H1 (cell line): ENCODE measurements at regions not wholly inside any gene's neighbourhood (a gene's known extent, or its start where the extent isn't known, plus 50 kb on each side); places are given as distances from the start of the nearest gene placed in this dataset.

ENCODE experiments used
- CTCF ChIA-PET: fragments of 300-600 bp; sonication (Branson Sonifier 250); formaldehyde crosslinking; loops from one replicate; lab custom pipeline; 2021; ENCODE audit not compliant: partially characterized antibody; lab: Charles Lee
- POLR2A ChIA-PET: fragments of 300-600 bp; sonication (Branson Sonifier 250); formaldehyde crosslinking; loops from one replicate; lab custom pipeline; 2021; ENCODE audit warnings: inconsistent platforms; ENCODE audit not compliant: partially characterized antibody; lab: Charles Lee
- DNase-seq, 2 experiments: peaks; one replicate each; pipeline versions ENCODE4 v3.0.0 to v3.0.0-alpha.2; 2010 to 2022; ENCODE audit warnings: low spot score in 2 of 2, low read depth in 1 of 2, mixed read lengths in 1 of 2
- FAIRE-seq: peaks from 2 replicates; lab custom pipeline; 2011; peaks lifted over from hg19 to GRCh38; lab: Jason Lieb, UNC
- H2AFZ ChIP-seq: 2 replicates; pipeline ENCODE4 v1.8.1; 2012; ENCODE audit warnings: low read length, inconsistent platforms
- H2AK5ac ChIP-seq: 2 replicates; pipeline ENCODE4 v1.6.1; 2013; ENCODE audit warnings: low read depth, low read length
- H2BK120ac ChIP-seq: replicated peaks from 2 replicates; pipeline ENCODE3; 2013; ENCODE audit warnings: low read depth, low read length, inconsistent platforms
- H2BK12ac ChIP-seq: 2 replicates; pipeline ENCODE4 v1.6.1; 2013; ENCODE audit warnings: low read depth, low read length
- H2BK15ac ChIP-seq: 2 replicates; pipeline ENCODE4 v1.6.1; 2013; ENCODE audit warnings: low read length
- H2BK20ac ChIP-seq: 2 replicates; pipeline ENCODE4 v1.6.1; 2013; ENCODE audit warnings: low read length
- H2BK5ac ChIP-seq: 2 replicates; pipeline ENCODE4 v1.6.1; 2013; ENCODE audit warnings: low read depth, low read length
- H3K14ac ChIP-seq: 2 replicates; pipeline ENCODE4 v1.6.1; 2013; ENCODE audit warnings: inconsistent platforms; ENCODE audit not compliant: insufficient read length
- H3K18ac ChIP-seq: 2 replicates; pipeline ENCODE4 v1.6.1; 2013; ENCODE audit warnings: low read length; ENCODE audit errors: extremely low read depth
- H3K23ac ChIP-seq: 2 replicates; pipeline ENCODE4 v1.6.1; 2013; ENCODE audit warnings: inconsistent platforms; ENCODE audit not compliant: insufficient read length
- H3K23me2 ChIP-seq: 2 replicates; pipeline ENCODE4 v1.6.1; 2013; ENCODE audit warnings: low read depth, low read length
- H3K27ac ChIP-seq: 2 replicates; pipeline ENCODE4 v1.6.1; 2011; ENCODE audit warnings: low read depth, low read length, inconsistent platforms
- H3K27me3 ChIP-seq, 4 experiments: replicated peaks in 1 of 4; 1 replicate in 1 of 4; 2 replicates in 3 of 4; pipeline versions ENCODE4 v1.6.1 to v1.8.1; 2011 to 2013; ENCODE audit warnings: low read length in 3 of 4, mild to moderate bottlenecking in 3 of 4, inconsistent platforms in 2 of 4, mixed read lengths in 2 of 4, moderate library complexity in 1 of 4; ENCODE audit not compliant: control insufficient read depth in 3 of 4, insufficient read depth in 3 of 4; ENCODE audit errors: extremely low read depth in 1 of 4
- H3K36me3 ChIP-seq, 4 experiments: 2 replicates each; pipeline versions ENCODE4 v1.6.1 to v1.8.1; 2011 to 2013; ENCODE audit warnings: mild to moderate bottlenecking in 4 of 4, low read length in 3 of 4, moderate library complexity in 2 of 4, control low read depth in 1 of 4, inconsistent platforms in 1 of 4; ENCODE audit not compliant: insufficient read depth in 4 of 4, control insufficient read depth in 2 of 4
- H3K4ac ChIP-seq: replicated peaks from 2 replicates; pipeline ENCODE3; 2013; ENCODE audit warnings: low read length, low read depth, mixed read lengths, inconsistent platforms; ENCODE audit not compliant: insufficient read length
- H3K4me1 ChIP-seq, 4 experiments: replicated peaks in 1 of 4; 1 replicate in 1 of 4; 2 replicates in 3 of 4; pipeline versions ENCODE4 v1.6.1 to v1.8.1; 2011 to 2013; ENCODE audit warnings: low read length in 3 of 4, inconsistent platforms in 2 of 4, mixed read lengths in 1 of 4; ENCODE audit not compliant: insufficient read depth in 4 of 4, control insufficient read depth in 3 of 4
- H3K4me2 ChIP-seq, 2 experiments: 2 replicates each; pipeline versions ENCODE4 v1.6.1 to v1.8.1; 2011 to 2013; ENCODE audit warnings: low read depth in 2 of 2, low read length in 2 of 2, control low read depth in 1 of 2, inconsistent platforms in 1 of 2, mild to moderate bottlenecking in 1 of 2; ENCODE audit not compliant: insufficient read depth in 1 of 2
- H3K4me3 ChIP-seq, 4 experiments: fragments of 200-600, 300-600 bp in 1 of 4; sonication (generic), shearing (Covaris generic), sonication (Bioruptor Twin) in 1 of 4; 2 replicates each; pipeline versions ENCODE4 v1.5.1 to v1.8.1; 2011 to 2016; ENCODE audit warnings: low read length in 4 of 4, low read depth in 3 of 4, control low read depth in 2 of 4, inconsistent platforms in 2 of 4, mild to moderate bottlenecking in 2 of 4, mixed read lengths in 1 of 4, moderate library complexity in 1 of 4; ENCODE audit not compliant: insufficient read depth in 2 of 4; ENCODE audit errors: extremely low read depth in 1 of 4
- H3K56ac ChIP-seq: replicated peaks from 2 replicates; pipeline ENCODE3; 2013; ENCODE audit warnings: low read depth, mild to moderate bottlenecking, mixed read lengths, low read length, inconsistent platforms; ENCODE audit not compliant: insufficient read length
- H3K79me1 ChIP-seq: 2 replicates; pipeline ENCODE4 v1.6.1; 2013; ENCODE audit warnings: low read depth, low read length, control low read depth
- H3K79me2 ChIP-seq, 2 experiments: 2 replicates each; pipeline versions ENCODE4 v1.6.1 to v1.8.1; 2012 to 2013; ENCODE audit warnings: low read length in 2 of 2, mild to moderate bottlenecking in 2 of 2, inconsistent platforms in 1 of 2; ENCODE audit not compliant: insufficient read depth in 2 of 2, control insufficient read depth in 1 of 2
- H3K9ac ChIP-seq, 4 experiments: replicated peaks in 1 of 4; 1 replicate in 1 of 4; 2 replicates in 3 of 4; pipeline versions ENCODE4 v1.6.1 to v1.8.1; 2011 to 2013; ENCODE audit warnings: low read depth in 3 of 4, low read length in 3 of 4, control low read depth in 2 of 4, mild to moderate bottlenecking in 2 of 4, moderate library complexity in 2 of 4, inconsistent platforms in 1 of 4; ENCODE audit errors: extremely low read depth in 1 of 4
- H3K9me3 ChIP-seq, 2 experiments: 2 replicates each; pipeline versions ENCODE4 v1.6.1 to v1.8.1; 2012 to 2013; ENCODE audit warnings: mild to moderate bottlenecking in 2 of 2, moderate library complexity in 2 of 2, control low read depth in 1 of 2, inconsistent platforms in 1 of 2, low read depth in 1 of 2, low read length in 1 of 2, mixed read lengths in 1 of 2; ENCODE audit not compliant: insufficient read depth in 2 of 2
- H4K20me1 ChIP-seq, 2 experiments: replicated peaks in 1 of 2; 2 replicates each; pipeline versions ENCODE3 to v1.8.1; 2011 to 2013; ENCODE audit warnings: inconsistent platforms in 2 of 2, low read length in 2 of 2, mild to moderate bottlenecking in 1 of 2; ENCODE audit not compliant: insufficient read depth in 2 of 2, control insufficient read depth in 1 of 2
- H4K5ac ChIP-seq: 2 replicates; pipeline ENCODE4 v1.6.1; 2013; ENCODE audit warnings: low read length, low read depth, mixed read lengths, inconsistent platforms; ENCODE audit not compliant: insufficient read length
- H4K8ac ChIP-seq: 2 replicates; pipeline ENCODE4 v1.8.0; 2013; ENCODE audit warnings: mild to moderate bottlenecking, moderate library complexity, low read length, inconsistent platforms; ENCODE audit not compliant: insufficient read depth; ENCODE audit errors: extremely low read depth
- H4K91ac ChIP-seq: replicated peaks from 2 replicates; pipeline ENCODE3; 2013; ENCODE audit warnings: low read length, mixed read lengths, inconsistent platforms; ENCODE audit not compliant: insufficient read length
- BCL11A ChIP-seq, 2 experiments: IDR thresholded peaks; one replicate each; pipeline ENCODE4 v1.6.1; 2011; ENCODE audit warnings: low read depth in 2 of 2, low read length in 2 of 2, mild to moderate bottlenecking in 2 of 2
- CBX8 ChIP-seq: fragments of 300-800, 300-1000 bp; sonication (generic); IDR thresholded peaks from 2 replicates; pipeline ENCODE4 v1.7.1; 2016; ENCODE audit warnings: low read depth, low read length, borderline replicate concordance
- CREB1 ChIP-seq: IDR thresholded peaks from 2 replicates; pipeline ENCODE4 v1.6.1; 2012; ENCODE audit warnings: inconsistent platforms
- GABPA ChIP-seq: IDR thresholded peaks from 2 replicates; pipeline ENCODE4 v1.6.1; 2011; ENCODE audit warnings: mild to moderate bottlenecking, low read length, moderate library complexity, borderline replicate concordance; ENCODE audit not compliant: insufficient read depth
- KDM1A ChIP-seq: fragments of 200-600, 300-600 bp; sonication (generic); IDR thresholded peaks from 2 replicates; pipeline ENCODE4 v1.7.1; 2016; ENCODE audit warnings: mild to moderate bottlenecking, low read length, borderline replicate concordance
- MAFK ChIP-seq: IDR thresholded peaks from 2 replicates; pipeline ENCODE4 v1.6.1; 2012; ENCODE audit warnings: low read depth, mild to moderate bottlenecking, improper control_type of control experiment, low read length
- PHF8 ChIP-seq: fragments of 200-600 bp; sonication (generic); conservative IDR thresholded peaks from 2 replicates; pipeline ENCODE4 v1.7.1; 2012; ENCODE audit warnings: low read depth, mild to moderate bottlenecking, inconsistent platforms, low read length, moderate library complexity
- POU5F1 ChIP-seq: IDR thresholded peaks from 2 replicates; pipeline ENCODE4 v1.6.1; 2011; ENCODE audit warnings: low read depth, mild to moderate bottlenecking, low read length, moderate library complexity
- RBBP5 ChIP-seq: IDR thresholded peaks from 2 replicates; pipeline ENCODE4 v1.7.1; 2012; ENCODE audit warnings: low read depth, mild to moderate bottlenecking, inconsistent platforms, low read length, moderate library complexity, borderline replicate concordance
- RFX5 ChIP-seq: IDR thresholded peaks from 2 replicates; pipeline ENCODE4 v1.6.1; 2011; ENCODE audit warnings: low read depth, low read length, improper control_type of control experiment, borderline replicate concordance
- SIX5 ChIP-seq: IDR thresholded peaks from 2 replicates; pipeline ENCODE4 v1.6.1; 2011; ENCODE audit warnings: mild to moderate bottlenecking, low read depth, low read length
- SP1 ChIP-seq: IDR thresholded peaks from 2 replicates; pipeline ENCODE4 v1.6.1; 2011; ENCODE audit warnings: low read depth, low read length
- YY1 ChIP-seq: IDR thresholded peaks from 2 replicates; pipeline ENCODE4 v1.6.1; 2011; ENCODE audit warnings: low read depth, mild to moderate bottlenecking, low read length
- WGBS, 2 experiments: shearing (Covaris generic) in 1 of 2; methylation state at CpG; one replicate each; pipeline versions ENCODE4 v1.1.6 to v1.1.7; 2013 to 2015; ENCODE audit warnings: low lambda C conversion rate in 2 of 2, mixed read lengths in 2 of 2, inconsistent platforms in 1 of 2, low coverage in 1 of 2, missing lambda C conversion rate in 1 of 2; ENCODE audit not compliant: insufficient replicate concordance in 2 of 2, insufficient coverage in 1 of 2, insufficient read length in 1 of 2; ENCODE audit errors: extremely low coverage in 1 of 2, missing lambda C conversion rate in 1 of 2; 5-methylcytosine and 5-hydroxymethylcytosine counted together

DNA sequence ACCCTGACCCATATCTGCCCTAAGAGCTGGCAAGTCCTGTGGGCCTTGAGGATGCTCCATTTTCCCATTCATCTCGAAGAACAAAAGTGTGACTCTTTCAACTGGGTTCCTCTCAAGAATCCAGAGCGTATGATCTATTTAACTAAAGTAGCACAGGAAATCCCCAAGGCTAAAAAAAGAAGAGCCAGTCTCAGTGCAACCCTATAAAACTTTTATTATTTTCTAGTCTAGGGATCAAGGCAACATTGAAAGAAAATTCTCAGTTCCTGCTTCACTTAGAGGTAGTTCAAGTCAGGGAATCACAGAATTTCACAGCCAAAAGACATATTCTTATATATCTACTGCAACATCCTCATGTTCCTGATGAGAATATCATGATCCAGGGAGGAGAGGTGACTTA, 51.6 kb upstream of the GRM7 start:
- no peak overlapping the region for H3K9ac ChIP-seq
- no peak overlapping the region for H3K14ac ChIP-seq
- no peaks in the 10 kb centered on the region for H3K79me1 ChIP-seq
- H3K79me2 ChIP-seq, result no peaks in the 10 kb centered on the region
- 84% methylated on average over 2 of the region's 2 CpGs; no CpG with 5 or more reads in 1 of the 2 experiments for WGBS, 2 experiments
- no peak overlapping the region for H3K56ac ChIP-seq
- H3K4me3 ChIP-seq, result no peak overlapping the region
- no peak overlapping the region for H2BK20ac ChIP-seq
- H3K4me1 ChIP-seq, result no peaks in the 10 kb centered on the region
- H3K9me3 ChIP-seq, result no peaks in the 10 kb centered on the region
- TF ChIP-seq RBBP5 (no peak), POU5F1 (no peak), GABPA (no peak), CREB1 (no peak), PHF8 (no peak), KDM1A (no peak), MAFK (no peak), SP1 (no peak), YY1 (no peak), SIX5 (no peak), RFX5 (no peak), CBX8 (no peak), BCL11A (IDR thresholded peaks at IDR 0.05; ENCODE audit: low read depth in 2 of 2, low read length in 2 of 2) (no peak)
- H4K91ac ChIP-seq, result no peak overlapping the region
- DNase-seq, result no peak
- no peak overlapping the region for H2AK5ac ChIP-seq
- POLR2A ChIA-PET, result no interaction called here
- H2BK120ac ChIP-seq, result no peak overlapping the region
- no peak overlapping the region for H3K4ac ChIP-seq
- H2BK12ac ChIP-seq, result no peak overlapping the region
- no peak overlapping the region for H3K4me2 ChIP-seq
- H4K20me1 ChIP-seq, result no peaks in the 10 kb centered on the region
- no peak overlapping the region for H2BK15ac ChIP-seq
- H4K8ac ChIP-seq, result no peak overlapping the region
- no peak overlapping the region for H3K27ac ChIP-seq
- no peak overlapping the region for H4K5ac ChIP-seq
- H3K18ac ChIP-seq, result no peak overlapping the region
- no peak for FAIRE-seq
- CTCF ChIA-PET, result no interaction called here
- H3K23me2 ChIP-seq, result no peaks in the 10 kb centered on the region
- no peaks in the 10 kb centered on the region for H3K36me3 ChIP-seq
- no peak overlapping the region for H2AFZ ChIP-seq
- H3K27me3 ChIP-seq, result no peaks in the 10 kb centered on the region
- no peak overlapping the region for H2BK5ac ChIP-seq
- no peak overlapping the region for H3K23ac ChIP-seq
